NCI-H345 treated with DMSO at 0.1 percent for 48 hours (cell line): ENCODE measurements at regions not wholly inside any gene's neighbourhood (a gene's known extent, or its start where the extent isn't known, plus 50 kb on each side); places are given as distances from the start of the nearest gene placed in this dataset.

Experiments
- DNase-seq: peaks from one replicate; lab custom pipeline; 2025; ENCODE audit not compliant: unreplicated experiment; lab: John Stamatoyannopoulos, UW

DNA sequence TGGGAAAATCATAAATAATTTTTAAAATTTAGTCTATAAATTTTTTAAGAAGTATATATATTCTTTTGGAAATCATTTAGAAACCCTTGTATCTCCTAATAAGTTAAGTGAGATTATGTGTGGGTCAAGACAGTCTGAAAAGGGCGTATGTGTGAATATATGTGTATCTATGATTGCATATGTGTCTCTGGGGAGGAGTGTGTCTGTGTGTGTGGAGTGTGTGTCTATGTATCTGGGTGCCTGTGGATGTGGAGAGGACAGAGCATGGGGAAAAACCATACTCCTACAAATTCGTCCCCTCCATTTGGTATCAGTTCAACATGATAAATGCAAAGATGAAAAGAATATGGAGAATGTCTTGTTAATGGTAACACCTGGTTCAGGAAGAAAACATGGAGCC lies 342.0 kb upstream of the ACTBL2 start:
- no peak for DNase-seq

GRCh38 chr5:57824047-57824446 lies 341.4 kb upstream of the ACTBL2 start:
- DNase-seq = no peak

DNA sequence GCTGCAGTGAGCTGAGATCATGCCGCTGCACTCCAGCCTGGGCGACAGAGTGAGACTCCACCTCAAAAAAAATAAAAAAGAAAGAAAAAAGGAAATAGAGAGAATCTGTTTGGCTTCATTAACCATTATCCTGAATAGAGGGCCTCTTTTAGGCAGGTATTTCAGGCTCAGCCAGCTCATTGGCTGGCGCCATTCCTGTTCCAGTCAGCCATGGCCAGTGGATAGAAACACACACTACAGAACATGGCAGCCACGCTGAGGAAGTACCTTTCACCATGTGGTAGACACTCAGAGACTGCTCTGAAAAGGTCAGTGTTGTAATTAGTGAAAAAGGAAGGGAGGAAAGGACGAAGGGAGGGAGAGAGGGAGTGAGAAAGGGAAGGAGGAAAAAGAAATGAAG lies 340.0 kb upstream of the ACTBL2 start:
- DNase-seq = no peak

DNA sequence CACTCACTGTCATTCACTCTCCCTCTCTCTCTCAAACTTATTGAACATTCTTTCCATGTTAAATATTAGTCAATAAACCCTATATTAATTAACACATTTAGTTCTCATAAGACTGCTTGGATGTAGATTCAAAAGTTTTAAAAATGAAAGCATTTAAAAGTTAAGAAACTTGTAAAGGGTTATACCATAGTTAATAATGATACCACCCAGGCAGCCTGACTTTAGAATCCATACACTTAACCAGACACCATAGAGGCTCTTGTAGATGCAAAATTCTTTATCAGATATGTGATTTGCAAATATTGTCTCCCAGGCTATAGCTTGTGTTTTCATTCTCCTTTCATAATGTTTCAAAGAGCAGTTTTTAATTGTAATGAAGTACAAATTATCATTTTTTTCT lies 335.8 kb upstream of the ACTBL2 start:
- no peak for DNase-seq

DNA sequence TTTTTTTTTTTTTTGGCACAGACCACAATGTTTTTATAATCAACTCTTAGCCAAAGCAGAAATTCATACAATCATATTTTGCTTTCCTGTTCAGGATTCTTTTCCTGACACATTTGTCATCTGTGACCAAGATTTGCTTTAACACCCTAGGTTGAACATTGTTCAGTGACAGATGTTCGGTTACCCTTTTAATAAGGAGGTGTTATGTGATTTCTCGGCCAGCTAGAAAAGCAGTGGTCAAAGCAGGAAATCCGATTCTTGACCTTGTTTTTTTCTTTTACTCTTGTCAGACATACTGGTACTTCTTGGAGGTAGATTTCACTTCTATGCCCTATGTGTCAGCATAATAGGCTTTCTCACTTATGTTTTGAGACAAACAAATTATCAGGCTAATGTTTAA lies 335.3 kb upstream of the ACTBL2 start:
- no peak for DNase-seq

DNA sequence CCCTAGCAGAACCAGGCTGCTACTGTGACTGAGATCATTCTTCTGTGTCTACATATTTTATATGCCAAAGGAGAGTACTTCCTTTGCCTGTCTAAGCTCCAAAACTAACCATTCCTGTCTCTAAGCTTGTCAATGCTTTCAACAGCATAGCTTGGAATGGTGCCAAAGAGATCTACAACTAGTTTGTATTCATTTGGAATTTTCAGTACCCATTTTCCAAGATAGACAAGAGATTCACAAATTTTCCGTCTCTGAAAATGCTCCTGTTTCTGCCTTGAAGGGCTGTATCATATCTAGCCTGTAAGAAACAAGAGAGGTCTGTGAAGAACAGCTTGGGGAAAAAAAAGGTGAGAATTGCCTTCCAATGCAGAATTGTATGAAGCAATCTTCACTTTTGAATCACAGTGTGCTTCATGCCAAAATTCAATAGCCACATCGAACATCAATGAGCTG lies 334.4 kb upstream of the ACTBL2 start:
- no peak for DNase-seq

DNA sequence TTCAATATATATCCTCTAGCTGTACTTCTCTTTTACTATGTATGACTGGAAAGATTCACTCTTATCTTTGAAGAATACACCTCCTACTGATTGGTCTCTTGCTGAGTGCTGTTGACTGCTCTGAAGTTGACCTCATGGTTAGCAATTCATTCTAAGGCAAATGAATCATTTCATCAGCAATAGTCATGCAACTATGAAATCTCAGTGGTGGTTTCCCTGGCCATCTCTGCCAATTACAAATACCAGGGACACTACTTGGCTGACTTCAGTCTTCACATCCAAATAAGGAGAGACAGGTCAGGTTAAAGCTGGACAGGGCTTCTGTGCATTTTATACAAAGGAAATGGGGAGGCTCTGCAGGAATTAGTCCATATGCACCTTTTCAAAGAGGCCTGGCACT lies 333.5 kb upstream of the ACTBL2 start:
- no peak for DNase-seq

- DNase-seq = no peak
Measured at GRCh38 chr5:57805732-57806131, 323.1 kb upstream of the ACTBL2 start.

DNA sequence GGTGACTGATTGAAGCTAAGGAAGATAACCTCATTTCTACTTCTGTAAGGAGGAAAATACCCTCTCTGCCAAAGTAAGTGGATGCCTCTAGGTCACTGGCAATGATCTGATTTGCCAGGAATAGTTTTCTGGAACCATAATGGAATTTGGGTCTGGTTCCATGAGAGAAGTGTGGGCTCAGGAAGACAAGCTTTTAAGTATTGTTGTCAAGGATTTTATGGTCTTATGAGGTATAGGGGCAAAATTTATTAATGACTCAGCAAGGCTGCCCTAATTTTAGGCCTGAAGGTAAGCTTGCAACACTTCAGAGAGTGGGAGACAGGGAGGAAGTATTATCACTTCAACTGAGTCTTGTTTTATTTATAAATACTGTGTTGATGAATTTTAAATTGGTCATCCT lies 322.6 kb upstream of the ACTBL2 start:
- DNase-seq = no peak

DNA sequence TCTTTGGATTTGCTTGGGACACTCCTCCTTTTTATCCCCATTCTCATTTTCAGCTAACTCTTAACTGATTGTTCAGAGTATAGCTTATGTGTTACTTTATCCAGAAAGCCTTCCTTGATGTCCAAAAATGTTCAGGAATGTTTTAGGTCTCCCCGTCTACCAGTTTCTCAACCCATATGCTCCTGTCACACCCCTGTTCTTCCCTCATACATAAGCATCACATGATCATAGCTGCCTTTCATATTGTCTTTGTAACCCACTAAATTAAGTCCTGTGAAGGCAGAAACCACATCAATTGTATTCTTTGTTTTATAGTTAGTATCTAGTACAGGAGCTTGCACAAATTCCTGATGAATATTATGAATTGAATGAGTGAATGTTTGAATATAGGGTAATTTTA lies 321.9 kb upstream of the ACTBL2 start:
- DNase-seq = no peak

DNA sequence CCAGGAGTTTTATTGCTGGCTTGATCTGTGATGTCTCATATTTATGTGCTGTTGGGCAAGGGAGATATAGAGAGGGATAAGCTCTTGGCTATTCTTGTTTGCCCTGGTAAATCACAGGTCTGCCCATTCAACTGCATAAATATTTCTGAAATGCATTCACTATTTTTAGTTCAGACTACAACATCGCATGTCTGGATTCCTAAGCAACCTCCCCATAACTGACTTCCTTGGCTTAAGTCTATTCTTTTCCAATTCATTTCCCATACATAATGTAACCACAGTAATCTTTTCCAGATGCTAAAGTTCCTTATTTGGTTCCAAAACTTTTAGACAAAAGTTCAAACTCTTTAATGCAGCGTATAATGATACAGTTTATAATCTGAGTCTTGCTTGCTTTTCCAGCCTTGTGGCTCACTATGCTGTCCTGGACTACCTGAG lies 321.4 kb upstream of the ACTBL2 start:
- no peak for DNase-seq

DNA sequence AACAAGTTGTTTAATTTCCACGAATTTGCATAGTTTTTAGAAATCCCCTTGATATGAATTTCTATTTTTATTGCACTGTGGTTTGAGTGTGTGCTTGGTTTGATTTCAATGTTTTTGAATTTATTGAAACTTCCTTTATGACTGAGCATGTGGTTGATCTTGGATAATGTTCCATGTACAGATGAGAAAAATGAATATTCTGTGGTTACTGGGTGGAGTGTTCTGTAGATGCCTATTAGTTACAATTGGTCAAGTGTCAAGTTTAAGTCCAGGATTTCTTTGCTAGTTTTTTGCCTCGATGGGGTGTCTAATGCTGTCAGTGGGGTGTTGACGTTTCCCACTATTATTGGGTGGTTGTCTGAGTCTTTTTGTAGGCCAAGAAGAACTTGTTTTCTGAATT lies 319.5 kb upstream of the ACTBL2 start:
- DNase-seq = no peak

DNA sequence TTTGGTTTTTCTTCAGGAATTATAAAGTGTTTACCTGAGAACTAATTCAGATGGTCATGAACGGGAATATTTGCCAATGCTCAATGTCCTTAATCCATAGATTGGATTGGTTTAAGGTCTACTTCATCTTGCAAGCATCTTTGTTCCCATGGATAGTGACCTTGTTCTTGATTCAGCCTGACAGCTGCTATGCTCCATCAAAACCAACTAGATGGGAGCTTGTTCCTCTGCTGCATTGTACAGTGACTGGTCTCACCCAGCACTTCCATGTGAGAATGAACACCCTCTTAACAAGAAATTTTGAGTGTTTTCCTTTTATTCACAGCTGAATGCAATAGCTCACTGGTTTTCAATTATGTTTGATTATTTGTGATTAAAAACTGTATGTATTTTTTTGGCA lies 312.6 kb upstream of the ACTBL2 start:
- no peak for DNase-seq

DNA sequence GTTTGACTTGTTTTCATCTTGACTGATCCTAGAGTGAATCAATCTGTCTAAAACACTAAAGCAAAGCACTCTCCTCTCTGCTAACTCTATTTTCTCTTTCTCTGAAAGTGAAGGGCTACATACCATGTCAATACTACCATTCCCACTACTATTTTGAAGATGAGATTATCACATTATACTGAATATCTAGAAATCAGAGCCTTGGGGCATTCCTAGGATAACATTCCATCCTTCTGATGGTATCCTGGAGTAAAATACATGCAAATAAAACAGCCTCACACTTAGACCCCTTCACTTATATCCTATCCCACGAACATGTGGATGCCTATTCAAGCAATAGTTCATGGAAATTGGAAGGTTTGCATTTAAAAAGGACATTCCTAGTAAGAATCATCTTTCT lies 309.3 kb upstream of the ACTBL2 start:
- no peak for DNase-seq

DNA sequence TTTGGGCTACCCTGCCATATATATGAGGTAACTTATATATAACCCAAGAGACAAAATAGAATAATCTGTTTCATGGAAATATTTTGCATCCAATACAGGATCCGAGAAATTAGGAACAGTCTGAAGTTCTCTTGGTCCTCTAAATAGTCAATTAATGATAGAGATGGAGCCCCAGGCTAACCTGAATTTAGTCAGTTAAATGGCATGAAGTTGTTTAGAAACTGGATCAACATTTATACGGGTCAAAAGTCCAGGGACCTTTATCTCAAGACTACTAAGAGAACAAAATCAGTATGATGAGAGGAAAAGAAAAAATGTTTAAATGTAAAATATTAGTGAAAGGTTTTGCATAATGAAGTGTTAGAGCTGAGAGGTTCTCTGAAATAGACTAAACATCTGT lies 303.3 kb upstream of the ACTBL2 start:
- no peak for DNase-seq

GRCh38 chr5:57784121-57784520 lies 301.5 kb upstream of the ACTBL2 start:
- no peak for DNase-seq

GRCh38 chr5:57783693-57784092 lies 301.1 kb upstream of the ACTBL2 start:
- no peak for DNase-seq

DNA sequence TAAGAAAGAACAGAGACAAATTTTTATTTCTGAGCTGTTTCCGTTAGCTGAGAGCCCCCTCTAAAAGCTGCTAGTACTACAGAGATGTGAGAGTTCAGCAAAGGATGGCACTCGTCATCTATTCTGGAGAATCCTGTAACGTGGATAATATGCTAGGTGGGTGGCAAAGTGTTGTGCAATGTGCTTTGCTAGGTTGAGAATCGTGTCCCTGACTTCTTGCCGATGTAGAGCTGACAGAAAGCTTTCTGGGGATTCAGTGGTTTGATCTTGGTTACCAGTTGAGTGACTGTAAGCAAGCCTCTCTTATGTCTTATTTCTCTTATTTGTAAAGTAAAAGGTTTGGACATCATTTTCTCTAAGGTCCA lies 298.3 kb upstream of the ACTBL2 start:
- no peak for DNase-seq

- DNase-seq = no peak
Measured at GRCh38 chr5:57780306-57780960, 297.8 kb upstream of the ACTBL2 start.

GRCh38 chr5:57779383-57780223 lies 297.0 kb upstream of the ACTBL2 start:
- peak; percentile 33 for DNase-seq

DNA sequence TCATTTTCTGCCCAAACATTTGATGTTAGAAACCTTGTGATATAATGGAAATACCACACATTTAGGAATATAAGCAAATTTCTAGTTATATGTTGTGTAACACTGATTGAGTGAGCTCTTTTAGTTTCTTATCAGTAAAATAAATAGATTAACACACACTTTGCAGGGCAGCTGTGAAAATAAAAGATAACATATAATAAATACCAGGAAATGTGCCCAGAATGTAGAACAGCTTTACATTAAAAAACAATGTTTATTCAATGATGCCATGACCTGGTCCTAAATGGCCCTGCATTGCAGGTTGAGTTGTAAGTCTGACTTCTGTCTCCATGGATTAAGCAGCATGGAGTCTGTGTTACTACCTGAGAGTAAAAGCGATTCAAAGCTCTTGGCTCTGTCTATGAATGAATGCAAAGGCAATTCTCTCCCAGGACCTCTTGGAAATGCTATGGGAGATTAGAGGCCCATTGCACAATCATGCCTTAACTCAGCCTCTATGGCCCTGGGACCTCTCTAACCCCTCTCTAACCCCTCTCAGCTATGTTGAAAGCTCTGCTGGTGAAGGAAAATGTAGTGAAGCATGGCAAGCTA lies 296.0 kb upstream of the ACTBL2 start:
- no peak for DNase-seq

DNA sequence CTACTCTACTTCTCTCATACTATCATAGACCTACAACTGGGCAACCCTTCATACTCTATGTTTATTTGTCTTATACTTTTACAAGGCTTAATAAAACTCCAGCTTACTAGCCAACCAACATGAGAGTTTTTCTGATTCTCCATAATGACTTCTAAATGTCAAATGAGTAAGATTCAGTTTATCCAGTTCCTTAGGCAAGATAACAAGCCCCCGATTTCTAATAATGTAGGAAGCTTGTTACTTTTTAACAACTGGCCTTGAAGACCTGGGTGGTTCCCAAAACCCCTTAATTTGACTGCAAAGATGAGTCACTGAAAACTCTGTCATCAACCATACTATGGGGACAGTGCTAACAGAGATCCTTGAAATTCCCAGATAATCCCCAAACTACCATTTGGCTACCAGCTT lies 294.6 kb upstream of the ACTBL2 start:
- DNase-seq = no peak
